NB4 (cell line): ENCODE measurements at regions not wholly inside any gene's neighbourhood (a gene's known extent, or its start where the extent isn't known, plus 50 kb on each side); places are given as distances from the start of the nearest gene placed in this dataset.

Source experiments
- DNase-seq: peaks from one replicate; pipeline ENCODE4 v3.0.0; 2010; ENCODE audit warnings: low read depth
- H3K4me3 ChIP-seq: one replicate; pipeline ENCODE4 v1.5.1; 2011; ENCODE audit warnings: mild to moderate bottlenecking, low read depth, low read length, moderate library complexity
- CTCF ChIP-seq: IDR thresholded peaks from one replicate; pipeline ENCODE4 v1.5.1; 2012; ENCODE audit warnings: low read depth, low read length
- MAX ChIP-seq: IDR thresholded peaks from 2 replicates; pipeline ENCODE4 v1.6.1; 2011; ENCODE audit warnings: low read depth, low read length
- MYC ChIP-seq: IDR thresholded peaks from 2 replicates; pipeline ENCODE4 v1.6.1; 2011; ENCODE audit warnings: low read depth, low read length
- POLR2A ChIP-seq: IDR thresholded peaks from 2 replicates; pipeline ENCODE4 v1.6.1; 2011; ENCODE audit warnings: mild to moderate bottlenecking; ENCODE audit not compliant: insufficient read length; ENCODE audit errors: extremely low read depth

GRCh38 chr7:22655781-22656180 is 71.2 kb upstream of the IL6 start:
- no peak overlapping the region for H3K4me3 ChIP-seq
- DNase-seq: no peak
- TF ChIP-seq POLR2A (no peak), CTCF (no peak), MYC (no peak), MAX (no peak)

GRCh38 chr7:22654831-22655230 is 72.2 kb upstream of the IL6 start:
- TF ChIP-seq MYC: no peak
- no peak for TF ChIP-seq CTCF
- no peak overlapping the region for H3K4me3 ChIP-seq
- no peak for DNase-seq

- TF ChIP-seq MAX (no peak), MYC (no peak), POLR2A (no peak), CTCF (no peak)
Observed at GRCh38 chr7:22653951-22654350, 73.0 kb upstream of the IL6 start.

GRCh38 chr7:22651534-22652243 is 75.3 kb upstream of the IL6 start:
- no peak overlapping the region for H3K4me3 ChIP-seq
- TF ChIP-seq POLR2A: no peak
- TF ChIP-seq CTCF: no peak
- no peak for TF ChIP-seq MAX
- TF ChIP-seq MYC: no peak
- DNase-seq: no peak

More at GRCh38 chr7:22653951-22654350, 73.0 kb upstream of the IL6 start:
- H3K4me3 ChIP-seq: no peak overlapping the region
- DNase-seq: no peak

GRCh38 chr7:22651036-22651435 is 76.0 kb upstream of the IL6 start:
- TF ChIP-seq POLR2A (no peak), CTCF (no peak), MAX (no peak), MYC (no peak)
- no peak for DNase-seq

GRCh38 chr7:22649686-22650085 is 77.3 kb upstream of the IL6 start:
- TF ChIP-seq MYC (no peak), MAX (no peak), POLR2A (no peak), CTCF (no peak)
- no peak overlapping the region for H3K4me3 ChIP-seq
- DNase-seq: no peak

More at GRCh38 chr7:22651036-22651435, 76.0 kb upstream of the IL6 start:
- no peak overlapping the region for H3K4me3 ChIP-seq
